GM18858 (cell line): ENCODE measurements at regions not wholly inside any gene's neighbourhood (a gene's known extent, or its start where the extent isn't known, plus 50 kb on each side); places are given as distances from the start of the nearest gene placed in this dataset.
"Not testable (repeated sequence)": the region's sequence is repeated elsewhere in the genome, so short reads cannot be mapped to it uniquely, and the experiment has no call there.

Experiments
- ATAC-seq: cut with Tn5 transposase; IDR thresholded peaks from one replicate; pipeline ENCODE4 v1.9.1; 2021; ENCODE audit not compliant: unreplicated experiment

DNA sequence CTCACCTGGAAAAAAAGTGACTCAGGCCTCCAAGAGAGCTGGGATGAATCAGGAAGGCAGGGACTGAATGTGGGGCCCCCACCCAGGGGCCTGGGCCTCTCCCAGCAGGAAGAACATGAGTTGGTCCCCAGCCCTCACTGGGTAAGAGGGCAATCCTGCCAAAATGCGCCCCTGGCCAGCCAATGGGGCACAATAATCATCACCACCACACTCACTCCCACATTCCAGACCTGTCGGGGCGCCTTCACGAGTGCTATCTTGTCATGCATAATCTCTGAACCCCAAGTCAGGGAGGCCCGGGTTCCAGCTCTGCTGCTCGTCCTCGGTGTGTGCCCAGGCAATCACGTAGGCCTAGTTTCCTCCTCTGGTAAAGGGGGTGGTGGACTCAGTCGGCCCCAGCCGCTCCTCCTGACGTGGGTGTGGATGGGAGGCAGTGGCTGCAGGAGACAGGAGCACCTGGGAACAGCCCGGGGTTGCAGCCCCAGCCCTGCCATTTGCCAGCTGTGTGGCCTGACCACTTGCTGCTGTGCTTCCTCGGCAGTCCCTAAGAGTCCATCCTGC is 115.1 kb downstream of the CYP26B1 start:
- no peak for ATAC-seq

DNA sequence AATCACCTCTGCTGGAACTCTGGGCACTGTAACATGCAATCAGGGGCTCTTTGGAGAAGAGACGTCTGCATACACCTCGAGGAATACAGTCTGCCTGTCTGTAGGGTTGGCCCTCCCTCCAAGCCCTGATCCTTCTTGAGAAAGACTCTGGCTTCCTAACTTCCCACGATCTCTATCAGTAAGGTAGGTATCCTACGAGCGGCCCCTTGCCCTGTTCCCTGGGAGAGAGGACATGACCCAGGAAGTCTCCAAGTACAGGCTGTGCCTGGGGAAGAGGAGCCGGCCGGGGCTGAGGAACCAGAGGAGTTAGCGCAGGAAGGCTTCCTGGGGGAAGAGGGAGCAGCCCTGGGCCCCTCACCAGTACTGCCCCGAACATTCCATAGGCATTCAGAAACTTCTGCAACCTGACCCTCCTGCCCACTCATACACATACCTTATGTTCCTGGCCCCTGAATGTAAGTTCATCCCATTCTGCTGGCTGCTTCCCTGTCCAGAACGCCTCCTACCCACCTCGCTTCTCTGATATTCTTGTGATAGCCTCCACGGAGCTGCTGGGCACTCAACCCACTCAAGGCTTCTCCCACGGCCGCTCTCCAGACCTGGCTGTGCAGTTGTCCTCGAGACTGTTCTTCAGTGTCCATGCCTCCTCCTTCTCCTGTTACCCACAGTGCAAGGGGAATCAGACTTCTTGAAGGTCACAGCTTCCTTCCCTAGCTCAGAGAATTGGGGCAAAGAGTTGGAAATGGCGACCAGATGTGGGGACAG is 116.1 kb downstream of the CYP26B1 start:
- ATAC-seq: no peak

GRCh38 chr2:72028996-72029395 is 118.7 kb downstream of the CYP26B1 start:
- ATAC-seq: no peak

- ATAC-seq: no peak
Observed at GRCh38 chr2:72028351-72028995, 119.2 kb downstream of the CYP26B1 start.

- ATAC-seq: no peak
Observed at GRCh38 chr2:72027426-72028161, 120.1 kb downstream of the CYP26B1 start.

DNA sequence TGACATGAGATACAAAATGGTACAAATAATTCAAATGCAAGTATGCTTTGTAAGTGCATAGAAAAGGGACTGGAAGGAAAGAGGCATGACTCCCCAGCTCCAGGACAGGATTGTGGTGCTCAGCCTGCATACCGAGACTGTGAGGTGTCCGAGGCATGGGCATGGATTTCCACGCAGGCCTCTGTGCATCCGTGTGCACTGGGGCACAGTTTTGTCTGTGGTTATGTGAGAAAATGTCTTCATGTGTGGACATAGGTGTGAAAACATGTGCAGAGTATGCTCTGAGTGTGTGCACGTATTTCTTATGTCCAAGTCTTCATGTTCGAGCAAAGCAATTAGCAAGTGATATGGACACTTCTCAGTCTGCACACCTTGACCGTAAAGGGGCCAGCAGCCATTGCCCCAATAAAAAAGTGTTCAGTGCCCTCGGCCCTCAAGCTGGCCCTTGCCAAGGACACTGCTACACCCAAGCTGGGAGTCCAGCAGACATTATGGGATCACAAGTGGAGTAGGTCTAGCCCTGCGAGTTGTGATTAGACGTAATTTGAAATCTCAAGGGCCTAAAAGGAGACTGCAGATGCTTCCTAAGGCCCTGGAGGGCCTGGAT is 120.7 kb downstream of the CYP26B1 start:
- ATAC-seq: no peak

- no peak for ATAC-seq
Observed at GRCh38 chr2:72024451-72025175, 123.0 kb downstream of the CYP26B1 start.

- no peak for ATAC-seq
Observed at GRCh38 chr2:72023678-72024390, 123.8 kb downstream of the CYP26B1 start.

DNA sequence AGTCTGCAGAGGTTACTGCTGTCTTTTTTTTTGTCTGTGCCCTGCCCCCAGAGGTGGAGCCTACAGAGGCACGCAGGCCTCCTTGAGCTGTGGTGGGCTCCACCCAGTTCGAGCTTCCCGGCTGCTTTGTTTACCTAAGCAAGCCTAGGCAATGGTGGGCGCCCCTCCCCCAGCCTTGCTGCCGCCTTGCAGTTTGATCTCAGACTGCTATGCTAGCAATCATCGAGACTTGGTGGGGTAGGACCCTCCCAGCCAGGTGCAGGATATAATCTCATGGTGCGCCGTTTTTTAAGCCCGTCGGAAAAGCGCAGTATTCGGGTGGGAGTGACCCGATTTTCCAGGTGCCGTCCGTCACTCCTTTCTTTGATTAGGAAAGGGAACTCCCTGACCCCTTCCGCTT is 126.3 kb downstream of the CYP26B1 start:
- ATAC-seq: not testable (repeated sequence)

- ATAC-seq: no peak
Observed at GRCh38 chr2:72015266-72015665, 132.4 kb downstream of the CYP26B1 start.

DNA sequence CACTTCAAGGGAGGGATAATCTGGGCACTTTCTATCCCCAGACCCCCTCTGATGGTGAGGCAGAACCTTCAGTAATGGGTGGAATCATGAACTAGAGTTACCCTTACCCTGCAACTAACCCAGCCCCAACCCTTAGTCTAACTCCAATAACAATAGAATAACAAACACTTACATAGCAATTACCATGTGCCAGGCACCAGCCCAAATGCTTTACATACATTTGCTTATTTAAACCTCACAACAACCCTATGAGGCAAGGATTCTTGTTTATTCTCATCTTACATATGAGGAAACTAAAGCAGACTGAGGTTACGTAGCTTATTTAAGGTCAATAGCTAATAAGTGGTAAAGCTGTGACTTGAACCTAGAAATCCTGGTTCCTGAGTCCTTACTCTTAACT is 132.8 kb downstream of the CYP26B1 start:
- no peak for ATAC-seq

GRCh38 chr2:72013726-72014125 is 133.9 kb downstream of the CYP26B1 start:
- ATAC-seq: no peak

DNA sequence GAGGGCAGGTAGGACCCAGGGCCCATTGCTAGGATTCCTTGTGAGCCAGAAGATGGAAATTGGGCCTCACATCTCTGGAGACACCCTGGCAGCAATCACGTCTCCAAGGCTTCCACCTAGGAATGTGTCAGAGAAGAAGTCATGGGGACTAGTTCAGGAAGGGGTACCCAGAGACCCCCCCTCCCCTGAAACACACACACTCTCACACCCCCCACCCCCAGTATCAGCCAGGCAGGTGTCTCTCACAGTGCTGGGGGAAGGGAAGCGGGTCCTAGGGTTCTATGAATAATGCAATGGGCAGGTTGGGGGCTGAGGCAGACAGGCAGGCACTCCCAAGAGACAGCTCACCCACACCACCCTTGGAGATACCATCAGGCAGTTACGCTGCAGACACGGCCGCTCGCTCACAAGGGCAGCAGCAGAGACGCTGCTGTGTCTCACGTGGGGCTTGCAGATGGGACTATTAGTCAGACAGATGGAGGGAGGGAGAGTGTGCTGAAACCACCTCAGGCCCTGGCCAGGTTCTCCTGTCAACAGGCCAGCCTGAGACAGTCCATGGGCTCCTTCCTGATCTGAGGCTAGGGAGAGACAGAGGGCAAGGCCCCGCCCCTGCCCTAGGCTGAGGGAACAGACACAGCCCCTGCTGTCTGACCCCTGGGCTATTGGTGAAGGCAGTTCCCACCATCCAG is 134.6 kb downstream of the CYP26B1 start:
- ATAC-seq: no peak

GRCh38 chr2:72011791-72012190 is 135.9 kb downstream of the CYP26B1 start:
- no peak for ATAC-seq

GRCh38 chr2:72011370-72011689 is 136.3 kb downstream of the CYP26B1 start:
- ATAC-seq: no peak

GRCh38 chr2:72010647-72011369 is 136.9 kb downstream of the CYP26B1 start:
- ATAC-seq: no peak

- ATAC-seq: no peak
Observed at GRCh38 chr2:72008608-72009007, 139.1 kb downstream of the CYP26B1 start.

DNA sequence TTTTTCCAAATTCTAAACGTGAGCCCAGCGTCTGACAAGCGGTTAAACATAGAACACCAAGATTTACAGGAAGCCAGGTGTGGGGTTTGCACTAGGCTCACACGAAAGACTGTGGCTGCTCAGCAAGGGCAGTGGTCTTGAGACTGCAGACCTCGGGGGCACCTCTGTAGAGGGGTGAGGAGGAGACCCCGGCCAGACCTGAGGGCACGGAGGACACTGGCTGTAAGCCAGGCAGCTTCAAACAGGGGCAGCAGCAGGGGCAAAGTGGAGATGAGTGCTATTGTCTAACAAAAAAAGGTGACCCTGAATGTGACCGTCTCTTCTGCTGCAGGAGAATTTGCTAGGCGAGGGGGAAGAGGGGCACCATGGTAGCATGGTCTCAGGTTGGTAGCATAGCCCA is 140.3 kb downstream of the CYP26B1 start:
- ATAC-seq: no peak

DNA sequence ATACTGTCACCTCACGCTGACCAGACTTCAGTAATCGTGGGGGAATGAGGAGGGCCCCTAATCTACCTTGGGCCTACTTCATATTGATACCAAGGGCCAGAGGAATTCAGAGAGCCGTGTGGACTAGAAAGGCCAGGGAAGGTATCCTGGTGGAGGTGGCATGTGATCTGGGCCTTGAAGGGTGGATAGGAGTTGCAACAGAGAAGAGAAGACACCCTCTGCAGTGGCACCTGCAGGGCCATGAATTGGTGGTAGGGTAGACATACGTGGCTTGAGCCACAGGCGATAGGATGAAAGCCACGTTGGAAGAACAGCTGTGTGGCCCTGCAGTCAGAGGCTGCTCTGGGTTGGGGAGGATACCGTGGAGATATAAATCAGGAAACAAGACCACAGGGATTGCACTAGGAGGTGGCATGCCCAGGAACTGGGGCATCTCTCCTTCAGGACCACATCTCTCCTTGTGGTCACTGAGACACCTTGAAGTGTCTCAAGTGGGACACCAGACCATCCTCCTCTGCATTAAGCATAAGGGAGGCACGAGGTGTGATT is 141.4 kb downstream of the CYP26B1 start:
- no peak for ATAC-seq
